Right ventricle myocardium superior (tissue), 1 donor: ENCODE measurements at regions not wholly inside any gene's neighbourhood (a gene's known extent, or its start where the extent isn't known, plus 50 kb on each side); places are given as distances from the start of the nearest gene placed in this dataset.
A peak's percentile ranks its signal among the peaks of the same experiment; 100 is the strongest.

Experiments
- ATAC-seq: fragments of 200-7000 bp; cut with Tn5 transposase; one replicate; pipeline ENCODE4 v1.9.1; 2020; ENCODE audit warnings: mild to moderate bottlenecking; ENCODE audit not compliant: poor library complexity
- DNase-seq: peaks from one replicate; pipeline ENCODE4 v3.0.0-alpha.2; 2020
- intact Hi-C: fragments of 100-400 bp; cut with DNase I; formaldehyde crosslinking; loops from one replicate; pipeline ENCODE4 v1.11.2; 2022
- donor health status: DM: no; HTN: yes; CAD: no; lungs with severe emphysema.

DNA sequence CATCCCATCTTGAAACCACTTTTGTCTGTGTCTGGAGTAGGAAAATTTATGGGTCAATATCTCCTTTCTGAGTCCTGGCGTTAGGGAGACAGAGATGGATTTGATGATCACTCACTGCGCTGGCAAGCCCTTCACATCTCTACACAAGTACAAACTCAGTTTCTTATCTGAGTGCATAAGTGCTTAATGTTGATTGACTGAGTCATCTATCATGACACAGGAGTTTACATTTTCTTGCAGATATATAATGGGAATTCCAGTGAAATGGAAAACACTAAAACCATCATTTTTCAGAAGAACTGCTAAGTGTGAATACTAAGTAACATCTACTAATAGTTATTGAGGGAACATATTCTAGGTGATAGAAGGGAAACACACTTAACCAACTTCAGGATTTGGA, 763.9 kb upstream of the COBL start:
- intact Hi-C loops, result no loop called here

DNA sequence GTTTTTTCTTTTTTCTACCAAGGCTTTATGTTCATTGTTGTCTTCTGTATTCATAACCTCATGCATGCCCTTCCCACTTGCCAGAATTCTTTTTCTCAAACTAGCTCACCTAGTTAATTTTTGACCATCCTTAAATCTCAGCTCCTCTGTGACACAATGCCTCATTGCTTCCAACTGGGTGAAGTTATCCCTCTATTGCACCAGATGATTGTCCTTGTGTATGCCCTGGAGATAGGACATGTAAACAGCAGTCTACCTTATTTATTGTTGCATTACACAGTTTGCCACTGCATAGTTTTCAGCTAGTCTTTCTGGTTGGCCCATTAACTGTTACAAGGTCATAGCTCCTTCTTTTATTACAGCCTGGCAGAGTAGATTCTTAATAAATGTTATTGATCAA, 763.1 kb upstream of the COBL start:
- no peak for ATAC-seq
- DNase-seq, result no peak
- intact Hi-C loops, result no loop called here

More for the DNA sequence above, 763.9 kb upstream of the COBL start:
- ATAC-seq, result no peak
- DNase-seq, result no peak

DNA sequence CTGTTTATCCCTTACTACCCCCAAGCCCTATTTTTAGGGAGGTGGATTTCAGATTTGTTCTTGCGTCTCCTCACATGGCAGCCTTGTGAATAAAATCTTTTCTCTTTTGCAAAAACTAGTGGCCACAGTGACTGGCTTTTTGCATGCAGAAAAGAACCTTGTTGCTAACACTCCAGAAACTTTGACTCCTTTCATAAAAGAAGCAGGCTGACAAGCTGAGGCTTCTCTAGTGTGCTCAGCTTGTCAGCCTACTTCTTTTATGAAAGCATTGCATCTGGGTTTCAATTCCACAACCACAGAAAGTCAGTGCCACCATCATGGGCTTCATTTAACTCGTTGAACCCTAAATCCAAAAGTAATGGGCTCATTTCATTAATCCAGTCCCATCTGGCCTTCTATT, 761.0 kb upstream of the COBL start:
- DNase-seq, result no peak
- no peak for ATAC-seq
- intact Hi-C loops, result no loop called here

DNA sequence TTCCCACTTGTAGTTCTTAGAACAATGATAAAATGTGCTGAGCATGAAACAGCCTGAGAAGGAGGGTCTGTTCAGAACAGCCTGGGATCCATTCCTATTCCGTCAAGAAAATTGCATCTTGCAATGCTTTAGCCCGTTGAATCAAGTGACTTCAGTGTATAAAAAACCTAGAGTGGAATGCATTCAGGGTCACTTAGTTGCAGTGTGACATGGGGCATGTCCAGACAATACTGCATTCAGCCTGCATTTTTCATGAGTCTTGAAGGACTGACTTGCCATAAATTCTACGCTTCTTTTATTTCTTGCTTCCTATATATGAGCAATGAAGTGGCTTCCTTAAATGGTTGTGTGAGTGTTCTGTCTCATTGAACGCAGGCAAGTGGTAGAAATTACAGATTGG, 758.3 kb upstream of the COBL start:
- DNase-seq (no peak), ATAC-seq (no peak)
- intact Hi-C loops, result no loop called here

DNA sequence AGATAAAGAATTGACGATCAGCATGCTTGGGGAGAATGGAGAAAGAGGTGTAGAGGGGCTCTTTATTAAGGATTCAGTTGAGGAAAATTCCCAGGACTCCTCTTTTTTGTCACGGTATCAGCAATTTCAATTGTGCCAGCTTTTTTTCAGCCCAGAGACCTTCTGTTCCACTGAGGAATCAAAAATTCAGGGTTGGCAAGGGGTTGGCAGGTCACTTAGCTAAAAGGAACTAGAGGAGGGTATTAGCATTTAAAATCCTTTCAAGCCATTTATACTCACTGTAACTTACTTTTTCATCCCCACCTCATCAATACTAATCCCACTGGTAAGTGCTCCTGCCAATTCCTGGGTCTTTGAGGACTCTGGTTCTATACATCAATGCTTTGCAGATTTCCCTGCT, 757.5 kb upstream of the COBL start:
- DNase-seq (no peak), ATAC-seq (no peak)
- intact Hi-C loops, result no loop called here

DNA sequence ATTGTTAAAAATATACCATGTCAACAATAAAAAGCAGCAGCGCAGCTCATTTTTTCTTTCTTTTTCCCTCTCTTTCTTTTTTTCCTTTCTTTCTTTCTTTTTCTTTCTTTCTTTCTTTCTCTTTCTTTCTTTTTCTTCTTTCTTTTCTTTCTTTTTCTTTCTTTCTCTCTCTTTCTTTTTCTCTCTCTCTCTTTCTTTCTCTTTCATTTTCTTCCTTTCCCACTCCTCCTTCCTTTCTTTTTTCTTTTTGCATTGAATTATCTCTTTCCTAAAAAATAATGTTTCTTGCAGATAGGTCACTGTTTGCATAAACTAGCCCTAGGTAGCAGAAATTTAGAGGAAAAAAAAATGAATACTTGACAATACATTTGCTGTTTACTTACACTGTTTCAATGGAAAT, 755.1 kb upstream of the COBL start:
- ATAC-seq, result no peak
- no peak for DNase-seq
- intact Hi-C loops, result no loop called here

DNA sequence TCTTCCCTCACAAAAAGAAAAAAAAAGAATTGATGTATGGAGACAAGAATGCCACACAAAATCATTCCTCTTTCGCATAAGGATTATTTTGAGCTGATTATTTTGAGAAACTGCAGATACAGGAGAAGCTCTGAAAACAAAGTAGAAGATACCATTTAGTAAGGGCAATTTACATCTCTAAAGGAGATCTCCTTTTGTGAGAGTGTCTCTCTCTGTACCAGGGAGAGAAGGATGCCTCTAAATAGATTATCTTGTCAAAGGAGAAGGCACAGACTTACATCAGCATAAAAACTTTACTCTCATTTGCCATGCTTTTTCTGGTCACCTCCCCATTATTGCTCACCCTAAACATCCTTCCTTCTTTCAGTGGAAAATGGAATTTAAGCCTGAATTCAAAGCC, 747.9 kb upstream of the COBL start:
- intact Hi-C loops, result no loop called here
- ATAC-seq, result no peak
- no peak for DNase-seq

DNA sequence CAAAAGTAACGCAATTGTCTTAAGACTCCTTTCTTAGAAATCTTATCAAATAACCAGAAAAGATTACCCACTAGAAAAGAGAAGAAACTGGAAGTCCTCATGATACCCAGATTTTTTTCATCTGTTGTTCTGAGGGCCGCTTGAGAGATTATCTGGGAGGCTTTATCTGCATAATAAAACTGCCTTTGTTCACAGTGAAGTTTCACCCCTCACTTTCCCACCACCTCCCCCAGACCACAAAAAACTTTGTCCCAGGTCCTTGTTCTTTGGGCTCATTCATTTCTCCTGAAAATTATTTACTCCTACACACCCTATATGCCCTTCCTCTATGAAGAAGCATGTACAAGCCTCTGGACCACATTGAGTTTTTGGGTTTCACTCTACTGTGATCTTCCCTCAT, 745.1 kb upstream of the COBL start:
- DNase-seq (no peak), ATAC-seq (no peak)
- intact Hi-C loops, result no loop called here

DNA sequence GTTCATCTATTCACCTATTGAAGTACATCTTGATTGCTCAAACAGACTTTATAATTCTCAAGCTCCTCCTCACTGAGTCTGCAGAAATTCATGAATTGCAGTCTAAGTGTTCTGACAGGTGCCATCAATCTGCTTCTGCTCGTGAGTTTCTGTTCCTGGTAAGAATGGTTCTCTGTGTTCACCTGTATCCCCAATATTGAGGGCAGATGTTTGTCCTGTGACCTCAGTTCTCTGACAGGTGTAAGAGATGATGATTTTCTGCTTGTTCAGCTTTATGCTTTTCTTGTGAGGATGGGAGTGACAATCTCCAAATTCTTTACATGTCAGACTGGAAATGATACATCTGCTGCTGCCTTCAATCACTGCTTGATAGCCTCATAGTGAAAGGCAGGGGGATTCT, 736.9 kb upstream of the COBL start:
- intact Hi-C loops, result no loop called here
- ATAC-seq, result no peak
- no peak for DNase-seq

DNA sequence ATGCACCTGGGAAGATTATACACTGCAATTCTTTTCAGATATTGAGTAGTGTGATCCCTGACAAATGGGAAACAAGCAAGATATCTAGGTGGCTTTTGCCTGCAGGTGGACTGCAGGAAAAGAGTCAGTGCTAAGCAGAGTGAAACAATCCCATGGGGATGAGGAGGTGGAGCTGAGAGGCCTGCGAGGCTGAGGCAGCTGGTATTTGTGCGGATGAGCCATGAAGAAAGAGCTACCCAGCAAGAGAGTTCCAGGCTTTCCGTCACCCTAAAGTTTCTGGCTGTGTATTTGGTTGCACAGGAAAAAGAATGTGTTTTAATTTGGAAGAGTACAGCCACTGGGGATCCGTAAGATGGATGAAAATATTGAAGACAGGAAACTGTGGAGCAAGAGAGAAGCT, 714.1 kb upstream of the COBL start:
- ATAC-seq, result peak; percentile 49
- DNase-seq, result no peak
- intact Hi-C loops, result no loop called here

DNA sequence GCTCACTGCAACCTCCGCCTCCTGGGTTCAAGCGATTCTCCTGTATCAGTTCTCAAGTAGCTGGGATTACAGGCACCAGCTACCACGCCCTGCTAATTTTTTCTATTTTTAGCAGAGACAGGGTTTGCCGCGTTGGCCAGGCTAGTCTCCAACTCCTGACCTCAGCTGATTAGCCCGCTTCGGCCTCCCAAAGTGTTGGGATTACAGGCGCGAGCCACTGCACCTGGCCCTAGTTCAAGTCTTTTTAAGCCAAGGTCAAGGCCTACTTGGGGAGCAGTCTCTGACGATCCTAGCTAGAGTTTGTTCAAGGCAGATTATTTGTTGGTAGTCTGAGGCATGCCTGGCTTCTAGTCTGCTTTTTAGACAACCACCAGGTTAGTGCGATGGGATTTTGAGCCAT, 709.5 kb upstream of the COBL start:
- ATAC-seq, result no peak
- intact Hi-C loops, result no loop called here
- no peak for DNase-seq

DNA sequence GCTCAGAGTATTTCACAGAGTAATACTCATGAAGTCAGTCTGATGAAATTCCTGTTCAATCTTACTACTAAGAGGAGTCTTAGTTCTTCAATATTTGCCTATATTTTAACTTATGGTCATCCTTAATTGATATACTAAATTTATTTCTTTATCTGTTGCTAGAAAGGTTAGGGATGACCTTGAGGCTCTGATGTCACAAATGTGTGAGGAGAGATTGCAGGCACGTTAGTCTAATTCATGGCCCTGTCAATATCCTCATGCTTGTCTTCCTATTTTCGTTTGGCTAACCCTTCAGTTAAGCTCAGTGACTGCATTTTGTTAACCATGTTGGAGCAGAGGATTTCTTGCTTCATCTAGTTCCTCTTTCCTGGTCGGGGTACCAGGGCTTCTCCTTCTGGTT, 704.7 kb upstream of the COBL start:
- ATAC-seq (no peak), DNase-seq (no peak)
- intact Hi-C loops, result no loop called here

DNA sequence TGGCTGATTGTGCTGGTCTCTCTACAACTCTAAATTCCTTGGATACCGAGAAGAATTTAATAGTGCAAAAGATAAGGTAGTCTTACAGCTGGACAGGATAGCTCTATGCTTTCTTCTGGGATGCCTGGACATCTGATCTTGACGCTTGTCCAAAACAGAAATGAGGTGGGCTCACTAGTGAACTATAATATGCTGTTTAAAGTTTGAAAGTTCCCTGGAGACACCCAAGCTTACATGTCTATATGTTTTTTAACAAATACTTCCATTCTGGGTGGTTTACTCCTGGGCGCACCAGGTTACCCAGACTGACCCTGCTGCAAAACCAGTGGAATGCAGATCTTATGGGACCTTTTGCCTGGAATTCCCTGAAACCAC, 702.1 kb upstream of the COBL start:
- no peak for ATAC-seq
- intact Hi-C loops, result no loop called here
- DNase-seq, result no peak

DNA sequence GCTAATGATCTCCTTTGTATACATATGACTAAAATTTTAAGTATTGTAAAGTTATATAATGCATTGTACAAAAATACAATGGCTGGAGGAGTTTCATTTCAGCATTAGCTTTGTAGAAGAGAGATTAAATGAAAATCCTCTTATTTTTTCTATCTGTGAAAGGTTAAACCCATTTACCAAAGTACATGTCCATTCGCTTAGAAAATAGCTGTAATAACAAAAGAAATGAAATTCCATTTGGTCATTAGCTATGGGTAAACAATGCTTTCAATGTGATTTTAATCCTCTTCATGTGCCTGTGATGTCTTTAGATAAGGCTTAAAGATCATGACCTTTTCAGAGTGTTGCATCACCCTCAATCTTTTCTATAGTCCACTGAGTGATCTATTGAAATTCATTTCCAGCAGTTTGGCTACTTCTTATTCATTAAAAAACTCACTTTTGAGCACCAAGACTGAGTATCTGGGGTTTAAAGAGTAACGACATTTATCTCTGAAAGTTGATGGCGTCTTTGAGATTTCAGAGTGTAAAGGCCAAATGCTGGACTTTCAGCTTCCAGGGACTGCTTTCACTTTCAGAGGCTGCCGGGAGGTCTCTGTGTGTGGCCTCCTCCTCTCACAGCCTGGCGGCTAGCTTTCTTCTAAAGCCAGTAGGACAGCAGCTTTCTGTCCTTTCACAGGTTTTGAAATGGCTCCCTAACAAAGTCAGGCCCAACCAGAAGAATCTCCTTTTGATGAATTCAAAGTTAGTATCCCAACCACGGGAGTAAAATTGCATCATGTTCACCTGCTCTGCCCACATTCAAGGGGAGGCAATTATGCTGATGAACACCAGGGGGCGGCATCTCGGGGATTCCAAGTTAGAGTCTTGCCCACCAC, 701.4 kb upstream of the COBL start:
- intact Hi-C loops, result no loop called here
- no peak for ATAC-seq
- DNase-seq, result no peak

DNA sequence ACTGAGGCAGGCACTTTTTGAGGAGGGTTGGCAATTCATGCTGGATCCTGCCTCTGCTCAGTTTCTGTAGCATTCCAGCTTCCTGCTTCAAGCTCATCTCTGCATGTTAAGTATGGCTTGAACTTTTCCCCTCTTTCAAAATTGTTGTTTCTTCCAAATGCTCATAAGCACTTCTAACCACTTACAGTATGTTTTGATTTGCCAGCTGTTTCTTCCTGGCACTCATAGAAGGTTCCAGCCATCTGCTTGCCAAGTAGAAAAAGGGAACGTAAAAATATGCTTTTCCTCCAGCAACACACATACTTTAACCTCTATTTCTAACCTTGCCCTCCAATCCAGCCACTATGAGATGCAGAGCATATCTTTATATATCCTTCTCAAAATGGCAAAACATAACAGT, 692.6 kb upstream of the COBL start:
- DNase-seq, result no peak
- ATAC-seq, result no peak
- intact Hi-C loops, result no loop called here

DNA sequence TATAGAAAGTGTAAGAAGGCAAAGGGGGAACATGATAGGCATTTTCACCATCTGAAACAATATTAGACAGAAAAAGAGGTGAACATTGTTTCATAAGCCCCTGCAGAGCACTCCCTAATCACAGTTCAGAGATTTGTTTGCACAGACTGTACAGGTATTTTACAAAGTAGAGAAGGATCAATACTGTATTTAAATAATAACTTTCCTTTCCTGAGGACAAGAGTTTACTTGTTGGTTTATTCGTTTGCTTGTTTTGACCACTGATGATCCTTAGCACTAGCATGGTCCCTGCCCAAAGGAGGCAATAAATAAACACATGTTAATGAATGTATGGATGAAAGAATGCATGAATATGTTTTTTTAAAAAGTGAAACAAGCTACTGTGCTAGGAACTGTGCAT, 690.1 kb upstream of the COBL start:
- intact Hi-C loops, result no loop called here
- DNase-seq (no peak), ATAC-seq (no peak)

DNA sequence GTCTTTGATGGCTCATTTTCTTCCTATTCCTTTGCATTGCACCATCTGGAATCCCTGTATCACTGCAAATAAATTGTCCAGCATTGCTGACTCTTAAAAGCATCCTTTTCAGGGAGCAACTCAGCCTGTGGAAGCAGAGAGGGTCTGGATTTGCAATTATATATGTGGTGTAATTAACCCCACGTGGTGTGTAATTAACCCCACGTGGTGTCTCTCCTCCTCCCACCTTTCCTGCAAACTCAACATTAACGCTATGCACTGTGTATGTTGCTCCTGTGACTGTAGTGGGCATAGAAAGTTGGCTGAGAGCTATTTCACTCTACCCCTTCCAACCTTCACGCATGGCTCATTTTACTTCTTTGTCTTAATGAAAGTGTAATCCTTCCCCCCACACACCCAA, 689.0 kb upstream of the COBL start:
- no peak for ATAC-seq

DNA sequence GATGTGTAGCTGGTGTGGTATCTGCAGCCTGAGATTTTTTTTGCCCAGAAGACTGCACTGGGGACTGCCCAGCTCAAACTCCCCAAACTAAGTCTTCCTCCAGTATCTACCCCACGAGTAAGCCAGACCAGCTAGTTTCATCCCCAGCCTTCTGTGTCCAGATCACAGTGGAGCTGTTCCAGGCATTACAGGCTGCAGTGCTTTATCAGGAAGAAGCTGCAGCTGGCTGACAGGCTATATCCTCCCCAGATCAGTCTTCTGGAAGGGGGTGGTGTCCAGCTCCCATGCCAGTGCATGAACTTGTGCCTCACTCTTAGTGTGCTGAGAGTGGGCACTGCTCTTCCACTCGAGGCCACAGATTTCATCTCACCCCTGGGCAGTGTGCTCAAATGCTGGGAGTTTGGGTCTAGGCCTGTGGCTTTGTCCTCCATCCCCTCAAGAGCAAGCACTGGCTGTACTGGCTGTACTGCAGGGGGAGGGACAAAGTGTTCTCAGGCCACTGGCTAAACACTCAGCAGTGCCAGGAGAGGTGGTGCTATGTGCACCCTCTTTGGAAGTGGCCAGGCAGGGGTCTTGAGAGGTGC, 679.1 kb upstream of the COBL start:
- intact Hi-C loops, result no loop called here
- ATAC-seq (no peak), DNase-seq (no peak)

More for the DNA sequence above, 689.0 kb upstream of the COBL start:
- DNase-seq, result no peak
- intact Hi-C loops, result no loop called here

DNA sequence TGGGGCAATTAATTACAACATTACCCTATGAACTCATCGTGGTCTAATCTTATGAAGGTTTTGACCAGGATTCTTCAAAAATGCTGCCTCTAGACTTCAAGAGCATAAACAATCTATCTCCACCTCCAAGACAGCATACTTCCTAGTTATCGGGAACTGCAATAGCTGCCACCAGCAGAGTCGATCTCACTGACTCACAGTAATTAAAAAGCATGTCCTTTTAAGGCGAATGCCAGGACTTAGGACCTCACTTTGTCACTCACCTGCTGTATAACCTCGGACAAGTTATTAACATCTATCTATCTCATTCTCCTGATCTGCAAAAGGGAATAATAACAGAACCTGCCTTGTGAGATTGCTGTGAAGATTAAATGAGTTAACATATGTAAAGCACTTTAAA, 666.0 kb upstream of the COBL start:
- intact Hi-C loops, result no loop called here
- no peak for ATAC-seq

DNA sequence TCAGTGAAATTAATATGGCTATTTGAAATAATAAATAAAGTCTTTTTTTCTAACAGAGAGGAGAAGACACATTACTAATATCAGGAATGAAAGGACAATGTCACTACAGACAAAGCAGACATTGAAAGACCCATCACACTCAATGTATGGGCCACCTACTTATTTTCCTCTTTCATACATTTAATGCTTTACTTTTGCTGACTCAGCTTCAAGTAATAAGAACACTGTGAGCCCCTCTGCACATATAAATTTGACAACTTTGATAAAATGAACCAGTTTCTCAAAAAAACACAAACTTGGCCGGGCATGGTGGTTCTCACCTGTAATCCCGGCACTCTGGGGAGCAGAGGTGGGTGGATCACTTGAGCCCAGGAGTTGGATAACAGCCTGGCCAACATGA, 664.2 kb upstream of the COBL start:
- DNase-seq (no peak), ATAC-seq (no peak)
- intact Hi-C loops, result no loop called here

More for the DNA sequence above, 666.0 kb upstream of the COBL start:
- DNase-seq, result no peak

DNA sequence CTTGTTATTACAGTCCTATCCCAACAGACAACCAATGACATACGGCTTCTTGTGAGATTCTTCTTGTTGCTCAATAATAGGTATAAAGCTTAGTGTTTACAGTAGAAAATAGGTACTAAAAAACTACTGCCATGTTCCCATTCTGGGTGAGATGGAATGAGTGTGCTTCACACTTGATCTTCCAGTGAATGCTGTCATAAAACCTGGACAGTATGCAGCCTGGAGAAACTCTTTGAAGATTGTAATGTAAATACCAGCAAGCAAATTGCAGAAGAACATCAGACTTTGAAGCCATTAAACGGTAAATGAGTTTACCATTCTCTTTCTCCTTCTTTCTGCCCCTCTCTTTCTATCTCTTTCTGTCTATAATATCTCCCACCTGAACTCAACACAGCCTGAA, 663.7 kb upstream of the COBL start:
- ATAC-seq (no peak), DNase-seq (no peak)
- intact Hi-C loops, result no loop called here
